A673 (cell line): ENCODE measurements at regions not wholly inside any gene's neighbourhood (a gene's known extent, or its start where the extent isn't known, plus 50 kb on each side); places are given as distances from the start of the nearest gene placed in this dataset.

Experiments
- BruUV-seq: library from RNA; stranded (reverse); fragments of 400-500 nt; replicated peaks from 2 replicates; lab custom pipeline; 2021; lab: Mats Ljungman, UMichigan
- CTCF ChIA-PET: fragments of 300-600 bp; sonication (Branson Sonifier 250); formaldehyde crosslinking; loops from one replicate; lab custom pipeline; 2022; ENCODE audit warnings: antibody characterized with exemption; lab: Charles Lee
- POLR2A ChIA-PET: fragments of 300-600 bp; sonication (Branson Sonifier 250); formaldehyde crosslinking; loops from one replicate; lab custom pipeline; 2022; ENCODE audit warnings: antibody characterized with exemption; ENCODE audit not compliant: low non-redundant PET; lab: Charles Lee
- DNase-seq: peaks from one replicate; pipeline ENCODE4 v3.0.0-alpha.2; 2015; ENCODE audit warnings: low spot score
- H3K27ac ChIP-seq: fragments of 200-600 bp; sonication (generic); 2 replicates; pipeline ENCODE4 v1.5.1; 2016; ENCODE audit warnings: mixed run types, low read depth, mild to moderate bottlenecking, mixed read lengths, antibody characterized with exemption, low read length; ENCODE audit not compliant: poor library complexity, severe bottlenecking
- H3K27me3 ChIP-seq: fragments of 200-600 bp; sonication (generic); replicated peaks from 2 replicates; pipeline ENCODE4 v1.6.1; 2017; ENCODE audit warnings: mixed run types, low read depth, mild to moderate bottlenecking, mixed read lengths, antibody characterized with exemption, low read length; ENCODE audit not compliant: insufficient read depth, poor library complexity
- H3K36me3 ChIP-seq: fragments of 200-600 bp; sonication (generic); 2 replicates; pipeline ENCODE4 v1.6.1; 2016; ENCODE audit warnings: mixed run types, mild to moderate bottlenecking, mixed read lengths, antibody characterized with exemption, low read length; ENCODE audit not compliant: insufficient read depth, poor library complexity, severe bottlenecking
- H3K4me1 ChIP-seq: fragments of 200-600 bp; sonication (generic); 2 replicates; pipeline ENCODE4 v1.6.1; 2017; ENCODE audit warnings: mixed run types, mild to moderate bottlenecking, mixed read lengths, antibody characterized with exemption, low read length; ENCODE audit not compliant: insufficient read depth, poor library complexity, severe bottlenecking
- H3K4me3 ChIP-seq: fragments of 200-600 bp; sonication (generic); 2 replicates; pipeline ENCODE4 v1.5.1; 2016; ENCODE audit warnings: low read depth, mixed run types, mild to moderate bottlenecking, mixed read lengths, low read length; ENCODE audit not compliant: poor library complexity, severe bottlenecking
- H3K9me3 ChIP-seq: fragments of 200-600 bp; sonication (generic); 2 replicates; pipeline ENCODE4 v1.6.1; 2016; ENCODE audit warnings: mixed run types, low read depth, mild to moderate bottlenecking, mixed read lengths, antibody characterized with exemption, low read length; ENCODE audit not compliant: poor library complexity, severe bottlenecking
- CTCF ChIP-seq: fragments of 300-800, 200-600 bp; sonication (generic); conservative IDR thresholded peaks from 2 replicates; pipeline ENCODE4 v1.5.1; 2017; ENCODE audit warnings: low read depth, mild to moderate bottlenecking, antibody characterized with exemption, low read length, moderate library complexity, mixed read lengths
- EZH2 ChIP-seq: fragments of 200-600 bp; sonication (generic); IDR thresholded peaks from 2 replicates; pipeline ENCODE4 v1.6.1; 2017; ENCODE audit warnings: borderline replicate concordance, low read depth, mild to moderate bottlenecking, mixed read lengths, antibody characterized with exemption, low read length; ENCODE audit not compliant: poor library complexity, severe bottlenecking
- intact Hi-C: fragments of 100-400 bp; cut with micrococcal nuclease; formaldehyde crosslinking; loops from one replicate; pipeline ENCODE4 v1.10.0; 2022; ENCODE audit not compliant: unreplicated experiment

DNA sequence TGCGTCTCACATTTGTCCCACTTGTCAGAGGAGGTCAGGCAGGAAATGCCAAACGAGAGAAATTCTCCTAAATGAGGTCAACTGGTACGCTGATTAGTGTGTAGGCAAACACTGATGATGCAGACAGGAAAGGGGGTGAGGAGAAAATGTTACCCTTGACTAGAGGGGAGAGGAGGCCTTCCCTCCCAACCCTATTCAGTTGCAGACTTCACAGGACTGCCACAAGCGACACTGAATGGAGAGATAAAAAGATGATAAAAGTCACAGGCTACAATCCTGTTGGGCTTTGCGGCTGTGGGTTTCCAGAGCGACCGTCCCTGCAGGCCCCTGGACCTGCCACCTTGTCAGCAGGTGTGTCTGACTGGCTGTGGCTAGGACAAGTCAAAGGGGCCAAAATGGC, 569.4 kb downstream of the CDH26 start:
- CTCF ChIA-PET = no interaction called here
- intact Hi-C loops = no loop called here
- no peaks in the 10 kb centered on the region for H3K27me3 ChIP-seq
- H3K9me3 ChIP-seq = no peaks in the 10 kb centered on the region
- no peaks in the 10 kb centered on the region for H3K36me3 ChIP-seq
- TF ChIP-seq EZH2 = no peak
- no peak for TF ChIP-seq CTCF
- no peak for DNase-seq
- BruUV-seq = no TSS peak
- POLR2A ChIA-PET = no interaction called here
- H3K27ac ChIP-seq = no peak overlapping the region
- H3K4me1 ChIP-seq = no peaks in the 10 kb centered on the region
- H3K4me3 ChIP-seq = no peak overlapping the region

DNA sequence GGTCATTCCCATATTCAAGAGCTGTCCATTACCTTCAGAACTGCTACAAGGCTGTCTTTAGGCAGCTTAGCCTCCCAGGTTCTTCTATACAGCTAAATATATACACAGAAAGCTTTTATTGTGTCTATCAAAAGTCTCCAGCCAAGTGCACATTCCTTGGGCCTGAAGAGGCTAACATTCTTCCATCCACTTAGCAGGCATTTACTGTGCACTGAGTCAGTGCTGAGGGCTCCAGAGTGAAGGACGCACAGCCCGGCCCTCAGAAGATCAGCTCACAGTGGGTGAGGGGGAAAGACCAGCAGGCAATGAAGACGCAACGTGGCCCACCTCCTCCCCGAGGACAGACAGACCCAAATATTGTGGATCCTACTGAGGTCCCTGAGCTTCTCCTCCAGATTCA, 569.9 kb downstream of the CDH26 start:
- H3K4me3 ChIP-seq = no peak overlapping the region
- H3K36me3 ChIP-seq = no peaks in the 10 kb centered on the region
- no peaks in the 10 kb centered on the region for H3K4me1 ChIP-seq
- H3K9me3 ChIP-seq = no peaks in the 10 kb centered on the region
- no peaks in the 10 kb centered on the region for H3K27me3 ChIP-seq
- H3K27ac ChIP-seq = no peak overlapping the region
- TF ChIP-seq EZH2 (no peak), CTCF (no peak)
- intact Hi-C loops = no loop called here
- no peak for DNase-seq
- BruUV-seq = no TSS peak
- ChIA-PET CTCF (no interaction called here), POLR2A (no interaction called here)

- POLR2A ChIA-PET = no interaction called here
- Histone ChIP-seq H3K9me3 (no peaks in the 10 kb centered on the region), H3K36me3 (no peaks in the 10 kb centered on the region), H3K27me3 (no peaks in the 10 kb centered on the region), H3K27ac (no peak overlapping the region), H3K4me1 (no peaks in the 10 kb centered on the region), H3K4me3 (no peak overlapping the region)
- no TSS peak for BruUV-seq
- no peak for DNase-seq
- intact Hi-C loops = no loop called here
- CTCF ChIA-PET = no interaction called here
- TF ChIP-seq CTCF (no peak), EZH2 (no peak)
Measured at GRCh38 chr20:60529149-60529548, 570.9 kb downstream of the CDH26 start.

DNA sequence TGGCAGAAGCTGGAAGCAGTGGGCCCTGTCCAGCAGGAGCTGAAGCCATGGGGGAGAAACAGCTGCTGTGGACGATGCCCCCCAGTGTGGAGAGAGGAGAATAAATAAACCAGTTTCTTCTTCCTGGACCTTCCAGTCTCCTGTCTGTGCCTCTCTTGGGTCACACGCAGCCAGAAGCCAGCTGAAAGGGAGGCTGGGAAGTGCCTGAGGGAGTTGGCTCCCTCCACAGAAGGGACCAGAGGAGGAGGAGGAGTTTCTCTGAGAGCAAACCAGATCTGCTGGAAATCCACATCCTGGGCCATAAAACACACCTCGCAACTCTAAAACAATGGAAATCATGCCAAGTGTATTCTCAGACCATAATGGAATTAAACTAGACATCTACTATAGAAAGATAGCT, 577.0 kb downstream of the CDH26 start:
- no peak for DNase-seq
- H3K27me3 ChIP-seq = no peaks in the 10 kb centered on the region
- H3K36me3 ChIP-seq = no peaks in the 10 kb centered on the region
- POLR2A ChIA-PET = no interaction called here
- CTCF ChIA-PET = no interaction called here
- no peaks in the 10 kb centered on the region for H3K4me1 ChIP-seq
- H3K27ac ChIP-seq = no peak overlapping the region
- intact Hi-C loops = no loop called here
- TF ChIP-seq CTCF = no peak
- TF ChIP-seq EZH2 = no peak
- no peaks in the 10 kb centered on the region for H3K9me3 ChIP-seq
- H3K4me3 ChIP-seq = no peak overlapping the region
- no TSS peak for BruUV-seq
